Heart right ventricle (tissue), 16 donors: ENCODE measurements at regions not wholly inside any gene's neighbourhood (a gene's known extent, or its start where the extent isn't known, plus 50 kb on each side); places are given as distances from the start of the nearest gene placed in this dataset.

Source experiments
- ATAC-seq, 8 donors: fragments of 200-7000 bp; cut with Tn5 transposase; one replicate each; pipeline ENCODE4 v1.9.1; 2020; ENCODE audit warnings: mild to moderate bottlenecking in 8 of 8, moderate library complexity in 8 of 8, moderate number of reproducible peaks in 1 of 8
- DNase-seq, 2 donors: peaks; one replicate each; pipeline ENCODE4 v3.0.0-alpha.2; 2020
- H3K27ac ChIP-seq, 10 donors: fragments of 200-600 bp; sonication (generic) in 2 of 10; one replicate each; pipeline versions ENCODE4 v1.5.0 to v1.8.0; 2020 to 2022; ENCODE audit warnings: mild to moderate bottlenecking in 3 of 10
- H3K27me3 ChIP-seq, 7 donors: fragments of 200-600 bp; one replicate each; pipeline ENCODE4 v1.8.0; 2021 to 2022; ENCODE audit warnings: mild to moderate bottlenecking in 2 of 7
- H3K36me3 ChIP-seq, 9 donors: fragments of 200-600 bp; sonication (generic) in 1 of 9; one replicate each; pipeline versions ENCODE4 v1.5.0 to v1.8.0; 2020 to 2022; ENCODE audit warnings: mild to moderate bottlenecking in 2 of 9
- H3K4me1 ChIP-seq, 9 donors: fragments of 200-600 bp; sonication (generic) in 1 of 9; one replicate each; pipeline versions ENCODE4 v1.5.0 to v1.8.0; 2020 to 2022; ENCODE audit warnings: mild to moderate bottlenecking in 4 of 9
- H3K4me3 ChIP-seq, 10 donors: fragments of 200-600 bp; sonication (generic) in 2 of 10; one replicate each; pipeline versions ENCODE4 v1.5.0 to v1.8.0; 2020 to 2022; ENCODE audit warnings: mild to moderate bottlenecking in 7 of 10, moderate library complexity in 2 of 10
- H3K9me3 ChIP-seq, 11 donors: fragments of 200-600 bp in 10 of 11; sonication (generic) in 2 of 11; one replicate each; pipeline versions ENCODE4 v1.5.0 to v1.8.0; 2013 to 2022; ENCODE audit warnings: mild to moderate bottlenecking in 2 of 11, control low read depth in 1 of 11, moderate library complexity in 1 of 11
- WGBS, 2 donors: extraction: QIAGEN DNeasy Blood & Tissue Kit; methylation state at CpG; one replicate each; pipeline ENCODE4 v1.1.7; 2013; ENCODE audit warnings: inconsistent platforms in 1 of 2; 5-methylcytosine and 5-hydroxymethylcytosine counted together
- intact Hi-C, 10 donors: fragments of 100-400 bp; cut with DNase I; formaldehyde crosslinking; loops; one replicate each; pipeline versions ENCODE4 v1.11.1 to v1.14.2; 2022
- TF ChIP-seq, protein P1 (sequence below), 9 donors: fragments of 200-600 bp; sonication (generic) in 2 of 9; IDR thresholded peaks; one replicate each; pipeline versions ENCODE4 v1.5.0 to v1.8.0; 2021 to 2022; ENCODE audit warnings: antibody characterized with exemption in 9 of 9, mild to moderate bottlenecking in 5 of 9, moderate library complexity in 1 of 9
- donor health status: Arrhythmogenic right ventricular cardiomyopathy.
- donor health status: ischemic (EF 13 %, LVEDD 7.1; RV severe dilation, severe dysfunction).
- donor health status: healthy with polysubstance abuse.
- donor health status: DM: no; HTN: yes; CAD: no.
- donor health status: DM: no; HTN: no; CAD: no.
- donor health status: ischemic (EF 25% LVEDD 6.9; RV normal size, moderate dysfunction).
- donor health status: ischemic (EF 25% LVEDD 5.7; RV mildly dilated, moderate dysfunction).
- donor health status: healthy.
- donor health status: DM: yes; HTN: yes; CAD: no.
- donor health status: Ischemic cardiomyopathy.
- donor health status: ischemic (EF 35%, LVEDD 5.7; RV mildly dilated, moderate dysfunction).
- donor health status: nonischemic (EF 11% LVEDD 7.7; RV severe dilation, severe dysfunction).
- donor health status: DM: yes; HTN: yes; CAD: no.
- donor health status: PGD.
- donor health status: ischemic (EF 29% LVEDD 5.4; RV normal size, mild dysfunction).
- donor health status: nonischemic (EF 23%, LVEDD 6.1; RV moderate dilation, normal function).

DNA sequence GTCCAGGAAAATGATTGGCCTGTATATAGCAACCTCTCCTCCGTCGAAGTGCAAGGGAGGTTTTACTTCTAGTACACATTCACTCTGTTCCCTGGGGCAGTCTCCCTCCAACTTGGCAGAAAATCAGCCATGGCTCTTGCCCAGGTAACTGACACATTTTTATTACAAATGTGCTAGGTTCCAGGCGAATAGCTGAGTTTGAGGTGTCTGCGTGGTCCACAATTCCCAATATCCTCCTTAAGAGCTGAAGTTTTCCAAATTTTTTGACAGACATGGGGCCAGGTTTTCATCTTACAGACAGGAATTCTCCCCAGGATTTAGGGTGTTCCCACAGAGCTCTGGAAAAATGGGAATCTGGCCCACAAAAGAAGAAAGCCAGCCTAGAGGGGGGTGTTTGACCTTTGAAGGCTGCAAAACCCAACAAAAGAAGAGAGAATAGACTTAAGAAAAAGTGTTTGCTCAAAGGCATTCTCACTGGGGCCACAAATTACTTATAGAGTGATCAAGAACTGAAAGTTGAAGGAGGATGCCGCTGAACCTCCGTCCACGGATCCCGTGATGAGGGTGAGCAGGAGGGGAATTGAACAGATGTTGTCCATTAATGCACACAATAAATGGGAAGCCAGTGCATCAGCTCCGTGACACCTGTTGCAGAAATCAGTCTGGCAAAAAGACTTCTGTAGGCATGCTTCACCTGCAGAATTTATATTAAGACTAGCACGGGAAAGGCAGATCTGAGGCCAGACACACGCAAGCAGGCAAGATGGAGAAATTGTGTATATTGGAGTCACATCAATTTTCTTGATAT is 242.3 kb upstream of the COPS8 start:
- ATAC-seq (no peak), DNase-seq (no peak)
- intact Hi-C loops: no loop called here
- Histone ChIP-seq H3K27me3 (no peaks in the 10 kb centered on the region), H3K9me3 (no peaks in the 10 kb centered on the region), H3K4me3 (no peak overlapping the region), H3K27ac (no peak overlapping the region), H3K36me3 (no peaks in the 10 kb centered on the region), H3K4me1 (peaks cover 0 to 13% (median 5%) of the 10 kb centered on the region in 9 donors)
- TF ChIP-seq, protein P1, sequence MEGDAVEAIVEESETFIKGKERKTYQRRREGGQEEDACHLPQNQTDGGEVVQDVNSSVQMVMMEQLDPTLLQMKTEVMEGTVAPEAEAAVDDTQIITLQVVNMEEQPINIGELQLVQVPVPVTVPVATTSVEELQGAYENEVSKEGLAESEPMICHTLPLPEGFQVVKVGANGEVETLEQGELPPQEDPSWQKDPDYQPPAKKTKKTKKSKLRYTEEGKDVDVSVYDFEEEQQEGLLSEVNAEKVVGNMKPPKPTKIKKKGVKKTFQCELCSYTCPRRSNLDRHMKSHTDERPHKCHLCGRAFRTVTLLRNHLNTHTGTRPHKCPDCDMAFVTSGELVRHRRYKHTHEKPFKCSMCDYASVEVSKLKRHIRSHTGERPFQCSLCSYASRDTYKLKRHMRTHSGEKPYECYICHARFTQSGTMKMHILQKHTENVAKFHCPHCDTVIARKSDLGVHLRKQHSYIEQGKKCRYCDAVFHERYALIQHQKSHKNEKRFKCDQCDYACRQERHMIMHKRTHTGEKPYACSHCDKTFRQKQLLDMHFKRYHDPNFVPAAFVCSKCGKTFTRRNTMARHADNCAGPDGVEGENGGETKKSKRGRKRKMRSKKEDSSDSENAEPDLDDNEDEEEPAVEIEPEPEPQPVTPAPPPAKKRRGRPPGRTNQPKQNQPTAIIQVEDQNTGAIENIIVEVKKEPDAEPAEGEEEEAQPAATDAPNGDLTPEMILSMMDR (IDR thresholded peaks at IDR 0.05): no peak
- 94 to 96% methylated on average over 11 of the region's 11 CpGs for WGBS, 2 donors

DNA sequence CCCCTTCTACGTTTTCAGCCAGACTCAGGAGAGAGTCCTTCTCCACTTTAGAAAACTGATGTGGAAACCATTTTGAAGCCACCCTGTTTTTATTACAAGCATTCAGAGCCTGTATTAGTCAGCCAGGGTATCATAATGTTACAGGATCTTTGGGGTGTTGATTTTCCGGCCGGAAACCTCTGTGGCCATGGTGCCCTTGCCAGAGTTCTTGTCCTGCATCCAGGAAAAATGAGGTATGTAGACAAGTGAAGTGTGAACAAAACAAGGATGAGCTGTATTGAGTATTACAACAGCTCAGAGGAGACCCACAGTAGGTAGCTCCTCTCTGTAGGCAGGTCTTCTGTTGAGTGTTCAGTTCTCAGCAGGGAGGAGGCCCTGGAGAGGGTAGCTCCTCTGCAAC is 241.0 kb upstream of the COPS8 start:
- H3K27ac ChIP-seq: no peak overlapping the region
- no peaks in the 10 kb centered on the region for H3K9me3 ChIP-seq
- ATAC-seq: no peak
- H3K4me3 ChIP-seq: no peak overlapping the region
- 87 to 94% methylated on average over 3 of the region's 3 CpGs for WGBS, 2 donors
- DNase-seq: no peak
- TF ChIP-seq, protein P1 (IDR thresholded peaks at IDR 0.05): no peak
- H3K27me3 ChIP-seq: no peaks in the 10 kb centered on the region
- intact Hi-C loops: no loop called here
- H3K4me1 ChIP-seq: peaks cover 0 to 13% (median 5%) of the 10 kb centered on the region in 9 donors
- H3K36me3 ChIP-seq: no peaks in the 10 kb centered on the region

DNA sequence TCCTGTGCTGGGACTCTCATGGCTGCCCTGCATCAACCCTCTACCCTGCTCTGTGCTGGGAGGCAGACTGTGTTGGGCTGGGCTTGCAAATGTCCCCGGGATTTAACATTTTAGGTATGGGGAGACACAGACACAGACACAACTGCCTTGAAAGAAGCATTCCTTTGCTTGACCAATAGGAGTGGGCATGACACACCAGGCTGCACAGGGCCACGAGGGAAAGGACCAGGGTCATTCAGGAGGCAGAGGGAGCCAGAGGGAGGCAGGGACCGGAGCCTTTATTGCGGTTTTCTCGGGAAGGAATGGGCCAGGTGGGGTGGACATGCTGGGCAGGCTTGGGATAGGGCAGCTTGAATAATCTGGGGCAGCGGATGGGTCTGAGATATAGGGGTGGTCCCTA is 238.7 kb upstream of the COPS8 start:
- H3K9me3 ChIP-seq: no peaks in the 10 kb centered on the region
- TF ChIP-seq, protein P1 (IDR thresholded peaks at IDR 0.05): no peak
- peaks cover 0 to 1% (median 0%) of the 10 kb centered on the region in 9 donors for H3K4me1 ChIP-seq
- ATAC-seq (no peak), DNase-seq (no peak)
- H3K36me3 ChIP-seq: no peaks in the 10 kb centered on the region
- no peak overlapping the region for H3K4me3 ChIP-seq
- no peaks in the 10 kb centered on the region for H3K27me3 ChIP-seq
- intact Hi-C loops: no loop called here
- no peak overlapping the region for H3K27ac ChIP-seq
- 74 to 89% methylated on average over 6 of the region's 6 CpGs for WGBS, 2 donors

DNA sequence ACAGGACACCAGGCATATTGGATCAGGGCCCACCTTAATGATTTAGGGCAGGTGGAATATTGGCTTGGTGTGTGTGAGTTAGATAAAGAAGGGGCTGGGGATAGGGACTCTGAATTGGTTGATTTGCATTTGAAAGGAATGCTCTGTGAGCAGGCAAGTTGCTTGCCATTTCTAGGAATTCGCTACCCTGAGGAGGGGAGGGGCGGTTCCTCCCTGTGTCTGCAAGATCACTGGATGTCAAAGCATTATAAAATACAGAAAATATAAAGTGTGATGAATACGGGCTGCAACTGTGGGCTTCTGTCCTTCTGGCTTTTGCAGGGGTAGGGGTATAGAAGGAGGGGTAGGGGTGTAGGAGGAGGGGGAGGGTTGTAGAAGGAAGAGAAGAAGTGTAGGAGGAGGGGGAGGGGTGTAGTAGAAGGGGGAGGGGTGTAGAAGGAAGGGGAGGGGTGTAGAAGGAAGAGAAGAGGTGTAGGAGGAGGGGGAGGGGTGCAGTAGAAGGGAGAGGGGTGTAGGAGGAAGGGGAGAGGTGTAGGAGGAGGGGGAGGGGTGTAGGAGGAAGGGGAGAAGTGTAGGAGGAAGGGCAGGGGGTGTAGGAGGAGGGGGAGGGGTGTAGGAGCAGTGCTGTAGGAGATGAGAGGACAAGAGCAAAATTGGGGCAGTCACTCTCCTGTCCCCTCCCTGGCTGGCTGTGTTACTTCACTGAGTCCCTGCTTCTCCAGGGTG is 238.0 kb upstream of the COPS8 start:
- H3K4me3 ChIP-seq: no peak overlapping the region
- no peak overlapping the region for H3K27ac ChIP-seq
- TF ChIP-seq, protein P1 (IDR thresholded peaks at IDR 0.05): no peak
- intact Hi-C loops: no loop called here
- 75 to 88% methylated on average over 3 of the region's 3 CpGs for WGBS, 2 donors
- no peak for ATAC-seq
- no peak for DNase-seq
- no peaks in the 10 kb centered on the region for H3K27me3 ChIP-seq
- H3K4me1 ChIP-seq: peaks cover 0 to 8% (median 4%) of the 10 kb centered on the region in 9 donors
- no peaks in the 10 kb centered on the region for H3K9me3 ChIP-seq
- no peaks in the 10 kb centered on the region for H3K36me3 ChIP-seq
